ENCODE measurements at regions not wholly inside any gene's neighbourhood (a gene's known extent, or its start where the extent isn't known, plus 50 kb on each side); places are given as distances from the start of the nearest gene placed in this dataset.
A peak's percentile ranks its signal among the peaks of the same experiment; 100 is the strongest.

- no peak for TF ChIP-seq CTCF (conservative IDR thresholded peaks at IDR 0.05; ENCODE audit: low read length)
- DNase-seq (ENCODE audit: low read depth) = no peak
- H3K4me3 ChIP-seq (ENCODE audit: low read length) = no peak overlapping the region
Measured at GRCh38 chr4:78683352-78683751, 92.8 kb upstream of the BMP2K start.

- no peak for TF ChIP-seq CTCF (conservative IDR thresholded peaks at IDR 0.05; ENCODE audit: low read length)
- no peak overlapping the region for H3K4me3 ChIP-seq (ENCODE audit: low read length)
- peak; percentile 56 for DNase-seq (ENCODE audit: low read depth)
Measured at GRCh38 chr4:78684325-78685079, 91.6 kb upstream of the BMP2K start.

- TF ChIP-seq CTCF (conservative IDR thresholded peaks at IDR 0.05; ENCODE audit: low read length) = no peak
- no peak overlapping the region for H3K4me3 ChIP-seq (ENCODE audit: low read length)
- no peak for DNase-seq (ENCODE audit: low read depth)
Measured at GRCh38 chr4:78687818-78688217, 88.3 kb upstream of the BMP2K start.

GRCh38 chr4:78688366-78688765 lies 87.8 kb upstream of the BMP2K start:
- no peak for TF ChIP-seq CTCF (conservative IDR thresholded peaks at IDR 0.05; ENCODE audit: low read length)
- H3K4me3 ChIP-seq (ENCODE audit: low read length) = no peak overlapping the region
- DNase-seq (ENCODE audit: low read depth) = peak; percentile 65

- TF ChIP-seq CTCF (conservative IDR thresholded peaks at IDR 0.05; ENCODE audit: low read length) = no peak
- DNase-seq (ENCODE audit: low read depth) = peak; percentile 30
- no peak overlapping the region for H3K4me3 ChIP-seq (ENCODE audit: low read length)
Measured at GRCh38 chr4:78689261-78689660, 86.9 kb upstream of the BMP2K start.

- H3K4me3 ChIP-seq (ENCODE audit: low read length) = no peak overlapping the region
- no peak for DNase-seq (ENCODE audit: low read depth)
- no peak for TF ChIP-seq CTCF (conservative IDR thresholded peaks at IDR 0.05; ENCODE audit: low read length)
Measured at GRCh38 chr4:78689700-78690323, 86.3 kb upstream of the BMP2K start.

GRCh38 chr4:78691334-78691754 lies 84.8 kb upstream of the BMP2K start:
- DNase-seq (ENCODE audit: low read depth) = peak; percentile 27
- TF ChIP-seq CTCF (conservative IDR thresholded peaks at IDR 0.05; ENCODE audit: low read length) = peak; percentile 31; the same call in 1 of the 2 replicates

More at GRCh38 chr4:78691334-78691754, 84.8 kb upstream of the BMP2K start:
- no peak overlapping the region for H3K4me3 ChIP-seq (ENCODE audit: low read length)
